Uterus (tissue), 3 donors: ENCODE measurements at regions not wholly inside any gene's neighbourhood (a gene's known extent, or its start where the extent isn't known, plus 50 kb on each side); places are given as distances from the start of the nearest gene placed in this dataset.

Experiments
- DNase-seq, 2 donors: peaks; one replicate each; pipeline ENCODE4 v3.0.0-alpha.2; 2019 to 2020
- H3K27ac ChIP-seq, 2 donors: fragments of 200-600 bp; sonication (generic); 1 replicate in 1 of 2; 2 replicates in 1 of 2; pipeline ENCODE4 v1.5.1; 2016 to 2018
- H3K27me3 ChIP-seq, 2 donors: fragments of 200-600 bp; sonication (generic); one replicate each; pipeline ENCODE4 v1.5.1; 2018 to 2019; ENCODE audit warnings: control low read depth in 1 of 2
- H3K36me3 ChIP-seq, 2 donors: fragments of 200-600 bp; sonication (generic); one replicate each; pipeline ENCODE4 v1.5.1; 2019; ENCODE audit warnings: control low read depth in 1 of 2
- H3K4me1 ChIP-seq, 2 donors: fragments of 200-600 bp; sonication (generic); one replicate each; pipeline ENCODE4 v1.5.1; 2018 to 2019; ENCODE audit warnings: control low read depth in 1 of 2
- H3K4me3 ChIP-seq, 2 donors: fragments of 200-600 bp; sonication (generic); 1 replicate in 1 of 2; 2 replicates in 1 of 2; pipeline ENCODE4 v1.5.1; 2018 to 2019; ENCODE audit warnings: mild to moderate bottlenecking in 1 of 2
- H3K9me3 ChIP-seq, 2 donors: fragments of 200-600 bp; sonication (generic); one replicate each; pipeline ENCODE4 v1.5.1; 2019; ENCODE audit warnings: control low read depth in 1 of 2
- POLR2A ChIP-seq, 2 donors: fragments of 450-650 bp; IDR thresholded peaks; one replicate each; pipeline ENCODE4 v1.6.1; 2016; ENCODE audit warnings: antibody characterized with exemption in 2 of 2, mild to moderate bottlenecking in 1 of 2, moderate library complexity in 1 of 2
- intact Hi-C: fragments of 100-400 bp; cut with DNase I; formaldehyde crosslinking; loops from one replicate; pipeline ENCODE4 v1.15.1; 2023; ENCODE audit warnings: low total_unique reads
- TF ChIP-seq, protein P1 (sequence below), 4 experiments: fragments of 200-600 bp in 2 of 4; fragments of 450-650 bp in 2 of 4; sonication (generic) in 2 of 4; IDR thresholded peaks; one replicate each; pipeline ENCODE4 v1.5.1; 2016 to 2019; ENCODE audit warnings: antibody characterized with exemption in 4 of 4, mild to moderate bottlenecking in 2 of 4, moderate library complexity in 1 of 4
- donor health status: DM: yes; HTN: yes; CAD: no.

DNA sequence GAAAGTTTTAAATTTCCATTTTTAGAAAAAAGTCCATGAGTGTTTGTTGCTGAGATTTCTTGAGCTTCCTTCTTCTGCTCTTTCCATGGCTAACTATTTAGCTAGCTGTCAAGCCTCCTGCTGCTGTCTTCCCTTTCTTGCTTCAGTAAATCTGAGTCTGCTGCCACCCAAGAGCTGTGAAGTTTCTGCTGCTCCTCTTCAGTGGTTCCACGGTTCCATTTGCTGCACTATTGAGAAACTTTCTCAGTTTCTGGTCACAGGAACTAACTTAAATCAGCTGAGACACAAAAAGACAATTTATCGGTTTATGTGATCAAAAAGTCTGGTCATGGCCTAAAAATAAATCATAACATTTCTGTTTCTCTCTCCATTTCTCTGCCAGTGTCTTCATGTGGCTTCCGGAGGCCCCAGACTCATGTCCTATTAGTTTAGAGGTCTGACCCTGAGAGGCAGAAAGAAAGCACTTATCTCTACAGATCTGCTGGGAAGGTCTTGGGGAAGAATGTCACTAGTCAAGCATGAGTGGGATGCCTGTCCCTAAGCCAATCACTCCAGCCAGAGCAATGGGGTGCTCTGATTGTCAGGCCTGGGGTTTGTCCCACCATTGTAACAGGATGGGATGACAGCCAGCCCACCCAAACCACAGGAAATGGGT lies 73.0 kb upstream of the ARL4C start:
- no peak for DNase-seq
- no peaks in the 10 kb centered on the region for H3K36me3 ChIP-seq
- intact Hi-C loops = no loop called here
- TF ChIP-seq, protein P1, sequence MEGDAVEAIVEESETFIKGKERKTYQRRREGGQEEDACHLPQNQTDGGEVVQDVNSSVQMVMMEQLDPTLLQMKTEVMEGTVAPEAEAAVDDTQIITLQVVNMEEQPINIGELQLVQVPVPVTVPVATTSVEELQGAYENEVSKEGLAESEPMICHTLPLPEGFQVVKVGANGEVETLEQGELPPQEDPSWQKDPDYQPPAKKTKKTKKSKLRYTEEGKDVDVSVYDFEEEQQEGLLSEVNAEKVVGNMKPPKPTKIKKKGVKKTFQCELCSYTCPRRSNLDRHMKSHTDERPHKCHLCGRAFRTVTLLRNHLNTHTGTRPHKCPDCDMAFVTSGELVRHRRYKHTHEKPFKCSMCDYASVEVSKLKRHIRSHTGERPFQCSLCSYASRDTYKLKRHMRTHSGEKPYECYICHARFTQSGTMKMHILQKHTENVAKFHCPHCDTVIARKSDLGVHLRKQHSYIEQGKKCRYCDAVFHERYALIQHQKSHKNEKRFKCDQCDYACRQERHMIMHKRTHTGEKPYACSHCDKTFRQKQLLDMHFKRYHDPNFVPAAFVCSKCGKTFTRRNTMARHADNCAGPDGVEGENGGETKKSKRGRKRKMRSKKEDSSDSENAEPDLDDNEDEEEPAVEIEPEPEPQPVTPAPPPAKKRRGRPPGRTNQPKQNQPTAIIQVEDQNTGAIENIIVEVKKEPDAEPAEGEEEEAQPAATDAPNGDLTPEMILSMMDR (IDR thresholded peaks at IDR 0.05) = no peak
- no peak for TF ChIP-seq POLR2A (IDR thresholded peaks at IDR 0.05)
- no peak overlapping the region for H3K27ac ChIP-seq
- H3K9me3 ChIP-seq = no peaks in the 10 kb centered on the region
- no peak overlapping the region for H3K4me3 ChIP-seq
- H3K4me1 ChIP-seq = no peaks in the 10 kb centered on the region
- H3K27me3 ChIP-seq = no peaks in the 10 kb centered on the region

DNA sequence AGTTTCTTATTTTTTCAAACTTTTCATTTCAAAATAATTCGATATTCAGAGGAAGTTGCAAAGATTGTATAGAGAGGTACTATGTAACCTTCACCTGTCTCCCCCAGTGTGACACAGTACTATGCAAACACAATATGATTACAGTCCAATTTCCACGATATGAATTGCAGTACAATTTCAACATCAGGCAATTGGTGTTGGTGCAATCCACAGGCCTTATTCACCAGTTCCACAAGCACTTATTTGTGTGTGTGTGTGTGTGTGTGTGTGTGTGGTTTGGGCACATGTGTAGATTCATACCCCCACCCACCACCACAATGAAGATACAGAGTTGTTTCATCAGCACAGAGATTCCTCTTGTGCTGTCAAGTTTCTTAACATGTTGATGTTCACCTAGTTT lies 69.7 kb upstream of the ARL4C start:
- DNase-seq = no peak
- no peak overlapping the region for H3K27ac ChIP-seq
- H3K4me3 ChIP-seq = no peak overlapping the region
- no peaks in the 10 kb centered on the region for H3K4me1 ChIP-seq
- no peaks in the 10 kb centered on the region for H3K9me3 ChIP-seq
- TF ChIP-seq, protein P1 (IDR thresholded peaks at IDR 0.05) = no peak
- TF ChIP-seq POLR2A (IDR thresholded peaks at IDR 0.05) = no peak
- H3K27me3 ChIP-seq = no peaks in the 10 kb centered on the region
- intact Hi-C loops = no loop called here
- no peaks in the 10 kb centered on the region for H3K36me3 ChIP-seq

DNA sequence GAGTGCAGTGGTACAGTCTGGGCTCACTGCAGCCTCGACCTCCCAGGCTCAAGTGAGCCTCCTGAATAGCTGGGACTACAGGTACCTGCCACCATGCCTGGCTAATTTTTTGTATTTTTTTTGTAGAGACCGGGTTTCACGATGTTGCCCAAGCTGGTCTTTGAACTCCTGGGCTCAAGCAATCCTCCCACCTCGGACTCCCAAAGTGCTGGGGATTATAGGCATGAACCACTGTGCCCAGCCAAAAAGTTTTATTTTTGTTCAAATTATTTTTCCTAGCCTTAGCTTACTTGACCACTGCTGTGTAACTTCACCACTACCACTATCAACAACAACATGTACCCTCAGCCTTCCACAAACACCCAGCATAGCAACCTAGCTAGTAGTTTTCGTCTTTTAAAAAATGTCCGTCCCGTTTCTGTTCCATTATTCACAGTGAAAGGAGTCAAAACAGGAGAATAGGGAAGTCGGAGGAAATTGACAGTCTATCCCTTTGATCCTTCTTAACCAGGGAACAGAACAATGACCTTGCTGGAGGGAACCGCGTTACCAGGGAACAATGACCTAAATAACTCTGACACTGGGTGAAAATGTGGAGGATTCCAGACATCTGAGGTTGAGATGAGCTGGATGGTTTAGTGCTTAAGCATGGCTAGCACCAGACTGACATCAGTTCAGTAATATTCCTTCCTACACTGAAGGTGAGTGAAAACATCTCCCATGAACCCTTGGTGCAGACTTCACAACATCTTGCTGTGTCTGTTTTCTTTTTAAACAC lies 69.2 kb upstream of the ARL4C start:
- Histone ChIP-seq H3K36me3 (no peaks in the 10 kb centered on the region), H3K9me3 (no peaks in the 10 kb centered on the region), H3K27ac (no peak overlapping the region), H3K4me3 (no peak overlapping the region), H3K27me3 (no peaks in the 10 kb centered on the region), H3K4me1 (no peaks in the 10 kb centered on the region)
- intact Hi-C loops = no loop called here
- TF ChIP-seq POLR2A (IDR thresholded peaks at IDR 0.05) = no peak
- TF ChIP-seq, protein P1 (IDR thresholded peaks at IDR 0.05) = no peak
- DNase-seq = no peak

DNA sequence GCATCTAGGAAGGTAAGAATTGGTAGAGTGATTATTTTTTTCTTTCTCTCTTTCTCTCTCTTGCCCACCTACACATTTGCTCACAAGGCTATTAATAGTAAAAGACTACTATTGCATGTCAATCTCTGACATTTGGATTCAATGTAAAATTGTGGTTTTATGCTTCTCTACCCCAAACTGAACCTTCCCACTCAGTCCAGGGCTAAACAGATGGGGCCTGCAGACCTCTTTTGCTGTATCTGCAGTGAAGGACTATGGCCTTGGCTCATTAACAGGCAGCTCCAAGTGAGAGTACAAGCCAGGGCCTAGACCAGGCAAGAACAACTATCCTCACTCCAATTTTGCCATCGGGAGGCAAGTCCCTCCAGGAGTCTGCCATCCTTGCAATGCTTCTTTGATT lies 68.3 kb upstream of the ARL4C start:
- Histone ChIP-seq H3K36me3 (no peaks in the 10 kb centered on the region), H3K27ac (no peak overlapping the region), H3K4me3 (no peak overlapping the region), H3K9me3 (no peaks in the 10 kb centered on the region), H3K27me3 (no peaks in the 10 kb centered on the region), H3K4me1 (no peaks in the 10 kb centered on the region)
- intact Hi-C loops = no loop called here
- no peak for TF ChIP-seq POLR2A (IDR thresholded peaks at IDR 0.05)
- TF ChIP-seq, protein P1 (IDR thresholded peaks at IDR 0.05) = no peak
- no peak for DNase-seq

DNA sequence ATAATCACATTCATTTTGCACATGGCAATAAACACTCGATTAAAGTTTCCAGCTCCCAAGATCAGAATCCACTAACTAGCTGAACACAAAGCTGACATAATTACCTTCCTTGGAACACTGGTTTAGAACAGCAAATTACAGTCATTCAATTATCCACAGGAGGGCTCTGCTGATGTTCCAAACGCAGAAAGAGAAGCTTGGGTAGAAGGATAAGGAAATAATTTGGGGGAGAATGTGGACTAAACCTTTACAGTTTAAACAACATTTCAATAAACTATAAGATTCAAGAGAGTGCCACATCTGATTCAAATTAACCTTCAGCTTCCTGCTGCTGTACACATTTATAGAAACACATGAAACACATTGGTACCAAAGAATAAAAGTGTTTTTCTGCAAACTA lies 67.8 kb upstream of the ARL4C start:
- H3K36me3 ChIP-seq = no peaks in the 10 kb centered on the region
- no peak overlapping the region for H3K27ac ChIP-seq
- no peak for DNase-seq
- no peak overlapping the region for H3K4me3 ChIP-seq
- no peak for TF ChIP-seq POLR2A (IDR thresholded peaks at IDR 0.05)
- TF ChIP-seq, protein P1 (IDR thresholded peaks at IDR 0.05) = no peak
- H3K9me3 ChIP-seq = no peaks in the 10 kb centered on the region
- no peaks in the 10 kb centered on the region for H3K27me3 ChIP-seq
- intact Hi-C loops = no loop called here
- no peaks in the 10 kb centered on the region for H3K4me1 ChIP-seq
